ACC112 (cell line): ENCODE measurements at regions not wholly inside any gene's neighbourhood (a gene's known extent, or its start where the extent isn't known, plus 50 kb on each side); places are given as distances from the start of the nearest gene placed in this dataset.

ENCODE experiments used
- H2AFZ ChIP-seq: fragments of 200-600 bp; sonication (generic); one replicate; pipeline ENCODE4 v1.6.0; 2017; ENCODE audit warnings: antibody characterized with exemption, low read length; ENCODE audit not compliant: unreplicated experiment
- H3K27ac ChIP-seq: fragments of 200-600 bp; sonication (generic); 2 replicates; pipeline ENCODE4 v1.5.1; 2014; ENCODE audit warnings: low read depth, mild to moderate bottlenecking, antibody characterized with exemption, low read length, moderate library complexity
- H3K27me3 ChIP-seq: fragments of 200-600 bp; sonication (generic); 2 replicates; pipeline ENCODE4 v1.6.1; 2014; ENCODE audit warnings: mild to moderate bottlenecking, antibody characterized with exemption, low read length, moderate library complexity, mixed read lengths; ENCODE audit not compliant: insufficient read depth
- H3K36me3 ChIP-seq: fragments of 200-600 bp; sonication (generic); 2 replicates; pipeline ENCODE4 v1.6.1; 2016; ENCODE audit warnings: mild to moderate bottlenecking, antibody characterized with exemption, low read length, moderate library complexity, mixed read lengths; ENCODE audit not compliant: insufficient read depth
- H3K4me1 ChIP-seq: fragments of 200-600 bp; sonication (generic); one replicate; pipeline ENCODE4 v1.6.1; 2016; ENCODE audit warnings: low read length, mixed read lengths; ENCODE audit not compliant: insufficient read depth, unreplicated experiment, control insufficient read depth
- H3K4me3 ChIP-seq: fragments of 200-600 bp; sonication (generic); 2 replicates; pipeline ENCODE4 v1.5.1; 2014; ENCODE audit warnings: mild to moderate bottlenecking, low read depth, low read length
- H3K79me2 ChIP-seq: fragments of 200-600 bp; sonication (generic); one replicate; pipeline ENCODE4 v1.6.0; 2016; ENCODE audit warnings: low read length; ENCODE audit not compliant: control insufficient read depth, unreplicated experiment, insufficient read depth

DNA sequence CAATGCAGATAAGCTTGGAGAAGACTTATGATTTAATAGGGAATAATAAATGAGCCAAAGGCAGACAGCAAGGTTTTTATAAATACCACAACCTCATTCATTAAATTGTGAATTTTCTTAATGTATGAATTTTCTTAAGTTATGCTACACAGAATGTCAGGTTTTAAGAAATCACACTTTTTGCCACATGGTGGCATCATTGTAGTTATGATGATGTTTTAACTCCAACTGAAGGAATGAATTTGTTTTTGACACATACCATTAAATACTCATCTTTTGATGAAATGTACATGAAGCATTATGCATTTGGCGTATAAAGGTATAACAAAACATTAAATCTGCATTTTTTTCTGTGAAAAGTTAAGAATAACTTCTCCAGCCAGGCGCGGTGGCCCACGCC is 524.1 kb upstream of the FBXO33 start:
- Histone ChIP-seq H3K79me2 (no peaks in the 10 kb centered on the region), H3K4me1 (no peaks in the 10 kb centered on the region), H3K27me3 (no peaks in the 10 kb centered on the region)

DNA sequence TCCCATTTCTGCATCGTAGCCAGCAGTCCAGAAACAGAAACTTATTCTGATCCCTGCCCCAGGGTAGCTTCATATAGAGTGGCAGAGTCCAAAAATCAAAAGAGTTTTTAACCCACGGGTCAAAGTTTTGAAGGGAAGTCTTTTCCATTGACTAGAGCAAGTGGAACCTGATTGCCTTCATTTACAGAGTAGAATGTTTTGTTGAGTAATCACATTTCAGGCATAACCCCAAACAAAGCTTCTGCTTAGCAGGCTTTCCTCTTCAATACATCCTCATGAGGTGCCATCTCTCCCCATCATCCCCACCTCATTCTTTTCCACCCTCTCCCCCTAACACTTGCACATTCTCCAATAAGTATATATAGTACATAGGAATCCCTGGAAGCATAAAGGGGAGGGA is 516.0 kb upstream of the FBXO33 start:
- no peak overlapping the region for H2AFZ ChIP-seq
- no peaks in the 10 kb centered on the region for H3K36me3 ChIP-seq
- no peaks in the 10 kb centered on the region for H3K4me1 ChIP-seq
- no peak overlapping the region for H3K27ac ChIP-seq
- no peaks in the 10 kb centered on the region for H3K27me3 ChIP-seq
- no peaks in the 10 kb centered on the region for H3K79me2 ChIP-seq
- no peak overlapping the region for H3K4me3 ChIP-seq

More for the DNA sequence above, 524.1 kb upstream of the FBXO33 start:
- no peak overlapping the region for H3K27ac ChIP-seq
- no peak overlapping the region for H3K4me3 ChIP-seq
- no peak overlapping the region for H2AFZ ChIP-seq
- no peaks in the 10 kb centered on the region for H3K36me3 ChIP-seq

DNA sequence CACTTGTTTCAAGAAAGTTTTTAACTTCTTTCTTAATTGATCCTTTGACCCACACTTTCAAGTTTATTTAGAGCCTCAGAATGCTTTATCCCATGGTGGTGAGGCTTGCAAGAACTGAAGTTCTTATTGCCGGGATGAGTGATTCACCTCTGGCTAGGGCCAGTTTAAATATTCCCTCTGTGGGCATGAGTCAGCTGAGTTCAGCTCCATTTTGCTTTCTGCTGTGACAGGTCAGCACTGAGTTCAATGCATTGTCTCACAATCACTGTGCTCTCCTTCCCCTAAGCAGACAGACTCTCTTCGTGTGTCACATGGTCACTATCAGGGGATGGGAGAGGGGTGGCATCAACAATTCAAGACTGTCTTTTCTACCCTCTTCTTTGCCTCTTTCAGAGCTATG is 514.6 kb upstream of the FBXO33 start:
- Histone ChIP-seq H3K27me3 (no peaks in the 10 kb centered on the region), H3K36me3 (no peaks in the 10 kb centered on the region), H3K27ac (no peak overlapping the region), H3K79me2 (no peaks in the 10 kb centered on the region), H3K4me3 (no peak overlapping the region), H3K4me1 (no peaks in the 10 kb centered on the region), H2AFZ (no peak overlapping the region)

DNA sequence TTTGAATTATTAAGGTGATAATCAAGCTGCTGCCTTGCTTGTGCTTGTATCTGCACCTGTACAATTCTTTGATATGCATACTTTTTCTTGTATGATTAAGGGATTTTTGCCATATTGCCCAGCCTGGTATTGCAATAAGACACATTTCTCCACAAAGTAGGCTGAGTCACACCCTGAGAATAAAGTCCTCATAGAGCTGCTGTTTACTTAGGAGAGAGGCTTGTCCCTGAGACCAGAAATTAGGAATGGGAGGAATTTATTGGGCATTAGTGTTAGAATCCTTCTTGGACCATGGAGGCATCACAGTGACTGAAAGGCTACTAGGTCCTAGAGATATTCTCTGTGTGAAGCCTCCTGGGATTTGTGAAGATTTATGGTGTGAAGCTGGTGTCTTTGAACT is 506.8 kb upstream of the FBXO33 start:
- Histone ChIP-seq H3K27ac (no peak overlapping the region), H3K79me2 (no peaks in the 10 kb centered on the region), H2AFZ (no peak overlapping the region), H3K27me3 (no peaks in the 10 kb centered on the region), H3K36me3 (no peaks in the 10 kb centered on the region), H3K4me1 (no peaks in the 10 kb centered on the region), H3K4me3 (no peak overlapping the region)

DNA sequence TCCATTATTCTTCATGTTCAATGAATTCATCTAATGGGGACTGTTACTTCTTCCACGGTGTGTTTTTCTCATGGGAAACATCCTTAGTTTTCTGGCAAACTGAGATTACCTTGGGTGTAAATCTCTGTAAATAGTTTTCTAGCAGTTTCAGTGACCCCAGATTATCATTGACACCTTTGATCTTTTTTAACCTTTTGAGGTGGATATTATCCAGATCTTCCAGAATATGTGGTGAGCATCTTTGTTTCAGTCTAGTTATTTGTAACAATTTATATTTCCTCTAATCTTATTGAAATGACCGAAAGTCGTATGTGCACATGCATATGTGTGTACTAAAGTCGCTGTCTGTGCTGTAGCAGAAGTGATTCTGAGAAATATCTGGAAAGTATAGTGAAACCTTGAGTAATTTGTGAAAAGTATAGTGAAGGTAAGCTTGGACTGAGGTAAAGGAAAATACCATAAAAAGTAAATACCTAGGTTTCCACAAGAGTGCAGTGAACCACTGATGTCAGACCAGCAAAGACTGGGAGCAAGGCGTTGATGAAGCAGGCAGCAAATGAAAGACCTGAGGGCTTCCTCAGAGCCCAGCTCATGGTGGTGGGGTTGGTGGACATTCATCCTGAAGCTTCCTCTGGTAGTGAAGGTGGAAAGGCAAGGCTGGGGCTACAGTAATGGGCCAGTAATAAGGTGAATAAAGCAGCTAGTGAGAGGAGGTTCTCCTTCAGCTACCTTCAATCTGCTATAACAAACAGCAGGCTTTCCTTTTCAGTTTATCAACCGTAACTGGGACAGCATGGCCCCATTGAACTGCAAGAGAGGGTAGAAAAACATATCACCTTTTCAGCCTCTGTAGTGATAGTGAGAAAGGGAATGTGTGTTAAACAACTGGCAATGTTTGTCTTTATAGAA is 480.2 kb upstream of the FBXO33 start:
- no peak overlapping the region for H2AFZ ChIP-seq
- no peaks in the 10 kb centered on the region for H3K36me3 ChIP-seq
- H3K4me3 ChIP-seq = no peak overlapping the region
- no peak overlapping the region for H3K27ac ChIP-seq
- H3K4me1 ChIP-seq = no peaks in the 10 kb centered on the region
- H3K79me2 ChIP-seq = no peaks in the 10 kb centered on the region
- H3K27me3 ChIP-seq = no peaks in the 10 kb centered on the region

GRCh38 chr14:39897657-39898056 is 465.4 kb upstream of the FBXO33 start:
- Histone ChIP-seq H3K4me3 (no peak overlapping the region), H3K36me3 (no peaks in the 10 kb centered on the region), H3K4me1 (no peaks in the 10 kb centered on the region), H3K27ac (no peak overlapping the region), H2AFZ (no peak overlapping the region), H3K27me3 (no peaks in the 10 kb centered on the region), H3K79me2 (no peaks in the 10 kb centered on the region)

DNA sequence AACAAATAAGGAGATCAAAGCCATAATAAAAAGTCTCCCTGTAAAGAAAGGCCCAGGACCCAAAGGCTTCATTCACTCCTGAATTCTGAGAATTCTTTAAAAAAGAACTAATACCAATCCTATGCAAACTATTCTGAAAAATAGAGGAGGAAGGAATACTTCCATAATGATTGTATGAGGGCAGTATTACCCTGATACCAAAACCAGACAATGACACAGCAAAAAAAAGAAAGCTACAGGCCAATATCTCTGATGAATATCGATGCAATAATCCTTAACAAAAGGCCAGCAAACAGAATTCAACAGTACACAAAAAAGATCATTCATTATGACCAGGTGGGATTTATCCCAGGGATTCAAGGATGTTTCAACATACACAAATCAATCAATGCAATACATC is 457.8 kb upstream of the FBXO33 start:
- no peak overlapping the region for H3K4me3 ChIP-seq
- no peaks in the 10 kb centered on the region for H3K4me1 ChIP-seq
- no peaks in the 10 kb centered on the region for H3K79me2 ChIP-seq

GRCh38 chr14:39884091-39884490 is 451.9 kb upstream of the FBXO33 start:
- no peak overlapping the region for H3K27ac ChIP-seq
- no peaks in the 10 kb centered on the region for H3K36me3 ChIP-seq
- H3K27me3 ChIP-seq = no peaks in the 10 kb centered on the region
- no peaks in the 10 kb centered on the region for H3K4me1 ChIP-seq
- no peaks in the 10 kb centered on the region for H3K79me2 ChIP-seq
- no peak overlapping the region for H3K4me3 ChIP-seq
- no peak overlapping the region for H2AFZ ChIP-seq

More for the DNA sequence above, 457.8 kb upstream of the FBXO33 start:
- H3K27me3 ChIP-seq = no peaks in the 10 kb centered on the region
- H3K27ac ChIP-seq = no peak overlapping the region
- no peak overlapping the region for H2AFZ ChIP-seq
- no peaks in the 10 kb centered on the region for H3K36me3 ChIP-seq

- no peaks in the 10 kb centered on the region for H3K36me3 ChIP-seq
- H3K4me3 ChIP-seq = no peak overlapping the region
- no peaks in the 10 kb centered on the region for H3K79me2 ChIP-seq
- H3K27me3 ChIP-seq = no peaks in the 10 kb centered on the region
- no peak overlapping the region for H2AFZ ChIP-seq
- no peaks in the 10 kb centered on the region for H3K4me1 ChIP-seq
- no peak overlapping the region for H3K27ac ChIP-seq
These were observed 448.7 kb upstream of the FBXO33 start for GRCh38 chr14:39880965-39881364.

- H3K4me1 ChIP-seq = no peaks in the 10 kb centered on the region
- no peaks in the 10 kb centered on the region for H3K36me3 ChIP-seq
- no peak overlapping the region for H3K27ac ChIP-seq
- no peaks in the 10 kb centered on the region for H3K27me3 ChIP-seq
- H3K79me2 ChIP-seq = no peaks in the 10 kb centered on the region
- no peak overlapping the region for H3K4me3 ChIP-seq
- H2AFZ ChIP-seq = no peak overlapping the region
These were observed 448.0 kb upstream of the FBXO33 start for GRCh38 chr14:39880106-39880695.
